GM13977 (cell line): ENCODE measurements at regions not wholly inside any gene's neighbourhood (a gene's known extent, or its start where the extent isn't known, plus 50 kb on each side); places are given as distances from the start of the nearest gene placed in this dataset.

ENCODE experiments used
- DNase-seq: peaks from one replicate; pipeline ENCODE4 v3.0.0; 2012; ENCODE audit warnings: low spot score
- in situ Hi-C: fragments of 300-500 bp; cut with MboI; formaldehyde crosslinking; loops from one replicate; pipeline ENCODE4 v1.12.0; 2022; ENCODE audit warnings: low sequenced_read_pairs, low pct_unique_long_range_greater_than_20kb, mixed read lengths, inconsistent platforms; ENCODE audit not compliant: unreplicated experiment
- TF ChIP-seq, protein P1 (sequence below): IDR thresholded peaks from 2 replicates; pipeline ENCODE4 v1.5.1; 2012; ENCODE audit warnings: mild to moderate bottlenecking, control low read depth; ENCODE audit not compliant: insufficient read depth; ENCODE audit errors: extremely low read depth, missing control alignments

DNA sequence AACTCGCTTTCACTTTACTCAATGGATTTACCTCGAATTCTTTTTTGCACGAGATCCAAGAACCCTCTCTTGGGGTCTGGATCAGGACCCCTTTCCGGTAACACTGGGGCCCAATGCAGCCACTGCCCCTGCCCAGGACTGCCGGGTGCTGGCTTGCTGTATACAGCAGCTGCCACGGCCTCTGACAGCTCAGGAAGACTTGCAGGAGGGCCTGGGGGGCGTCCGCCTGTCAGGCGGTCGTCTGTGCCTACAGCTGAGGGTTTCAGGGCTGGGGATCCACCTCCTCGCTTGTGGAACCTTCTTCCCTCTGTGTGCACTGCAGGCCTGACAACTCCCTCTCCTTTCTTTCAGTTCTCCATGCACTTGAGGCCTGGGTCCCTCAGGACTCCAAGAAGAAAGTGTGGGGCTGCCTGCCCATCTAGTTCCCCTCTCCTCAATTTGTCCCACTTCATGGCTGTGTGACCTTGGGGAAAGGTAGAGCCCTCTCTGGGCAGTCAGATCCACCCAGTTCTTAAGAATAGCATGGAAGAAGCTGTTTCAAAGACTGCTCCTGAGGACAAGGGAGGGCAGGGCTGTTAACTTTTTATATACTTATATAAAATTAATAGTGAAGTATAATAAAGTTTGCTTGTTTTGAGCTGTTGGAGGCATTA is 75.0 kb upstream of the LGSN start:
- in situ Hi-C loops, result no loop called here
- TF ChIP-seq, protein P1, sequence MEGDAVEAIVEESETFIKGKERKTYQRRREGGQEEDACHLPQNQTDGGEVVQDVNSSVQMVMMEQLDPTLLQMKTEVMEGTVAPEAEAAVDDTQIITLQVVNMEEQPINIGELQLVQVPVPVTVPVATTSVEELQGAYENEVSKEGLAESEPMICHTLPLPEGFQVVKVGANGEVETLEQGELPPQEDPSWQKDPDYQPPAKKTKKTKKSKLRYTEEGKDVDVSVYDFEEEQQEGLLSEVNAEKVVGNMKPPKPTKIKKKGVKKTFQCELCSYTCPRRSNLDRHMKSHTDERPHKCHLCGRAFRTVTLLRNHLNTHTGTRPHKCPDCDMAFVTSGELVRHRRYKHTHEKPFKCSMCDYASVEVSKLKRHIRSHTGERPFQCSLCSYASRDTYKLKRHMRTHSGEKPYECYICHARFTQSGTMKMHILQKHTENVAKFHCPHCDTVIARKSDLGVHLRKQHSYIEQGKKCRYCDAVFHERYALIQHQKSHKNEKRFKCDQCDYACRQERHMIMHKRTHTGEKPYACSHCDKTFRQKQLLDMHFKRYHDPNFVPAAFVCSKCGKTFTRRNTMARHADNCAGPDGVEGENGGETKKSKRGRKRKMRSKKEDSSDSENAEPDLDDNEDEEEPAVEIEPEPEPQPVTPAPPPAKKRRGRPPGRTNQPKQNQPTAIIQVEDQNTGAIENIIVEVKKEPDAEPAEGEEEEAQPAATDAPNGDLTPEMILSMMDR, result no peak
- no peak for DNase-seq

DNA sequence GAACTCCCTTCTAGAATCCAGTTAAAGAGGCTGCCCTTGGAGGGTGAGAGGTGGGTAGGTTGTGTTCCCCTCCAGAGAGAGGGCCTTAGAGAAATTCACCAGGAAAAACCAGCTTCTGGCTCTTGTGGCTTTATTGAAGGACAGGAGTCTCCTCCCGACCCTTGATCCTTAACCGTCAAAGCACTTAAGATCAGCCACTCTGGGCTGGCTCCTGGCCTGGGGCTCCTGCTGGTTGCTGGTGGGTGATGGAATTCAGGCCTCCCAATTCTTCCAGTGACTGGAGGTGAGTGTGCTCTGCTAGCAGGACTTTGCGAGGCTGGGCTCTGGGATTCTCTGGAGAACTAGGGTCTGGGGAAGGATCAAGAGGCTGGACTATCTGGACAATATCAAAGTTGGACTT is 75.6 kb upstream of the LGSN start:
- TF ChIP-seq, protein P1, result no peak
- no peak for DNase-seq
- in situ Hi-C loops, result no loop called here

DNA sequence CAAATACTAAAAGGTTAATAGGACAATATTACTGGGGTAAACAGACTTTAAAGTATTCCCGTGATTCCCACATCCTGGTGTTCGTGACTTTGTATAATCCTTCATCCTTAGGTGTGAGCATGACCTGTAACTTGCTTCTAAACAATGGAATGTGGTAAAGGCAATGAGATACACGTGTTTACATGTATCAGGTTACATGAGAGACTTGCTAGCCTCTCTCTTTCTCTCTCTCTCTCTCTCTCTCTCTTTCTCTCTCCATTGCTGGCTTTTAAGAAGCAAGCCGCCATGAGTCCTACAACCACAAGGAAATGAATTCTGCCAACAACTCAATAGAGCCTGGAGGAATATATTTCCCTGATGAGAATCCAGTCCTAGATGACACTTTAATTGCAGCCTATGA is 83.9 kb upstream of the LGSN start:
- no peak for DNase-seq
- in situ Hi-C loops, result no loop called here
- TF ChIP-seq, protein P1, result no peak

DNA sequence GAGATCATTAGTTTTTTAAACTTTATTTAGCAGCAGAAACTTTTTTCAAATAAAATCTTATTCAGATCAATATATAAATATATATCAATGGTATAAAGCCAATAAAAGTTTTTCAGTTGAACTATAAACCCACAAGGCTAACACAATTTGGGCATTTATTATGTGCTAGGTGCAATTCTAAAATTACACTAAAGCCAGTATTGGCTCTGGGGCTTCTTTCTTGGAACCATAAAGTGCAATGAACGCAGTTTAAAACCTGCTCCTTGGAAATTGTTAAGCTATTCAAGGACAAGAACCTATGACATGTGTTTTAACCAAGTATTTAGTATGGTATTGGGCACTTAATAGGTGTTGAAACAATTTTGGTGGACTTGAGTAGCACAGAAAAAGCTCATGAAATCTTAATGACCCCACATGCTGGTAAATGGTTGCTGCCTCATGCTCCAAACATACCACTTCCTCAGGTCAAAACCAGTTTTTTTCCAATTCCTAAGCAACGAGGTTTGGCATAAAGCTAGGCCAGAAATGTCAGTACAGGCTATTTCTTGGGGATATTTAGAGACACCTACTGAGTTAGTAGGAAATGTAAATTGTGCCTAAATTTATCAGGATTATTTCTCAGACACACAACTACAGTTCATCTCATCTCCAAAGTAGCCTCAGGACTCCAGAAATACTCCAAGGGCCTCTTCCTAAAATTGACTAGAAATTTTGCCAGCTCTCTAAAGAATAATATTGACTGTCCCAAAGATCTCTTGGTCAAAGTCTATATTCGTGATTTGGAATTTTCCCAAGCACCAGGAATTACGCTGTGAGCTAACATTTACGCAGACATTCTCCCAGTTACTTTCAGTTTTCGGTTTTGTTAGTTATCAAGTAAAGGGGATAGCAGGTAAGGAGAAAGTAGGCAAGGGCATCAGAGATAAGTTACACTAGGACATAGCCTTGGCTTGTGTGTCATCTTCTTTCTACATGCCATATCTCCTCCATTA is 90.9 kb upstream of the LGSN start:
- in situ Hi-C loops, result no loop called here
- no peak for DNase-seq
- TF ChIP-seq, protein P1, result no peak

DNA sequence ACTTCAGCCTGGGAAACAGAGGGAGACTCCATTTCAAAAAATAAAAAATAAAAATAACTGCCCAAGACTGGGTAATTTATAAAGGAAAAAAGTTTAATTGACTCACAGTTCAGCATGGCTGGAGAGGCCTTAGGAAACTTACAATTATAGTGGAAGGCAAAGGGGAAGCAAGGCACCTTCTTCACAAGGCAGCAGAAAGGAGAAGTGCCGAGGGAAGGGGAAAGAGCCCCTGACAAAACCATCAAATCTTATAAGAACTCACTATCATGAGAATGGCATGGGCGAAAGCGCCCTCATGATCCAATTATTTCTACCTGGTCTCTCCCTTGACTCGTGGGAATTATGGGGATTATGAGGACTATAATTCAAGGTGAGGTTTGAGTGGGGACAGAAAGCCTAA is 95.5 kb upstream of the LGSN start:
- in situ Hi-C loops, result no loop called here
- TF ChIP-seq, protein P1, result no peak
- DNase-seq, result no peak

DNA sequence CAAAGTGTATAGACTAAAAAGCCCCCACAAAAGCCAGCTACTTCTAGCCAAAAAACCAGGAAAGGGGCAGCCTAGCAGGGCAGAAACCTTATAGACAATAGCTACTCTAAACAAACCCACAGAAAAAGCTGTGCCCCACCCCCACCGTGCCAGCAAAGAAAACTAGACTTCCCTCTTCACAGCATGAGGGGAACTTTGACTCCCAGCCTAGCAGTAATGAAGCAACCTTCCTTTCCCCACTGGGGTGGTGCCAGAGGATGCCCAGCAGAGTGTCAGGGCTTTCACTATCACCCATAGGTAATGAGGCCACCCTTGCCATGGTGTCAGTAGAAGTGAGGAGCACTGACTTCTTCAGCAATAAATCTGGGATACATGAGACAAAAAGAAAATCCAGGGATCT is 99.0 kb upstream of the LGSN start:
- DNase-seq, result no peak
- in situ Hi-C loops, result no loop called here
- TF ChIP-seq, protein P1, result no peak
